MCF 10A (cell line): ENCODE measurements at regions not wholly inside any gene's neighbourhood (a gene's known extent, or its start where the extent isn't known, plus 50 kb on each side); places are given as distances from the start of the nearest gene placed in this dataset.

Experiments used
- BruUV-seq: library from RNA; stranded (reverse); fragments of 400-500 nt; replicated peaks from 2 replicates; lab custom pipeline; 2021; lab: Mats Ljungman, UMichigan
- CTCF ChIA-PET: fragments of 300-600 bp; sonication (Branson Sonifier 250); formaldehyde crosslinking; extraction: SDS; loops from one replicate; lab custom pipeline; 2021; ENCODE audit warnings: antibody characterized with exemption, inconsistent platforms; lab: Yijun Ruan, JAX
- POLR2A ChIA-PET: fragments of 300-600, 350-650 bp; sonication (Branson Sonifier 250); formaldehyde crosslinking; extraction: SDS; loops from one replicate; lab custom pipeline; 2020; ENCODE audit warnings: antibody characterized with exemption, inconsistent platforms; lab: Yijun Ruan, JAX
- DNase-seq: peaks from one replicate; pipeline ENCODE4 v3.0.0-alpha.2; 2018; ENCODE audit not compliant: unreplicated experiment
- H3K27ac Mint-ChIP-seq: one replicate; pipeline ENCODE4 v1.8.0; 2022; ENCODE audit warnings: mild to moderate bottlenecking, low read depth, mixed read lengths; ENCODE audit not compliant: unreplicated experiment
- H3K27me3 Mint-ChIP-seq: one replicate; pipeline ENCODE4 v1.8.0; 2022; ENCODE audit warnings: mixed read lengths; ENCODE audit not compliant: insufficient read depth, unreplicated experiment
- H3K36me3 Mint-ChIP-seq: one replicate; pipeline ENCODE4 v1.8.0; 2022; ENCODE audit warnings: mild to moderate bottlenecking, moderate library complexity, mixed read lengths; ENCODE audit not compliant: insufficient read depth, unreplicated experiment
- H3K4me1 Mint-ChIP-seq: one replicate; pipeline ENCODE4 v1.8.0; 2022; ENCODE audit warnings: mixed read lengths; ENCODE audit not compliant: insufficient read depth, unreplicated experiment
- H3K4me3 Mint-ChIP-seq: one replicate; pipeline ENCODE4 v1.8.0; 2022; ENCODE audit warnings: mild to moderate bottlenecking, moderate library complexity, mixed read lengths; ENCODE audit not compliant: unreplicated experiment
- H3K9me3 Mint-ChIP-seq: one replicate; pipeline ENCODE4 v1.8.0; 2022; ENCODE audit warnings: mixed read lengths; ENCODE audit not compliant: unreplicated experiment
- CTCF ChIP-seq: fragments of 200-600 bp; IDR thresholded peaks from one replicate; pipeline ENCODE4 v1.8.0; 2022; ENCODE audit warnings: antibody characterized with exemption, mild to moderate bottlenecking; ENCODE audit not compliant: unreplicated experiment
- intact Hi-C: fragments of 100-400 bp; cut with micrococcal nuclease; formaldehyde crosslinking; loops from 2 replicates; pipeline ENCODE4 v1.14.1; 2022

- no peak for TF ChIP-seq CTCF
- POLR2A ChIA-PET, result no interaction called here
- Mint-ChIP-seq H3K27ac (no peak overlapping the region), H3K4me3 (no peak overlapping the region), H3K36me3 (no peaks in the 10 kb centered on the region), H3K27me3 (peaks cover 50% of the 10 kb centered on the region), H3K4me1 (no peaks in the 10 kb centered on the region), H3K9me3 (peaks cover 7% of the 10 kb centered on the region)
- CTCF ChIA-PET, result interaction anchor here (1.2 kb wide), 1 partner anchor 70 kb away, joined by 3 read pairs; no protein-coding TSS in a partner anchor
- DNase-seq, result no peak
- no TSS peak for BruUV-seq
- intact Hi-C loops, result no loop called here
Measured at GRCh38 chr10:70973275-70973674, 84.9 kb upstream of the PCBD1 start.

GRCh38 chr10:70974351-70974901 is 86.1 kb upstream of the PCBD1 start:
- ChIA-PET CTCF (no interaction called here), POLR2A (no interaction called here)
- H3K4me3 Mint-ChIP-seq, result no peak overlapping the region
- H3K9me3 Mint-ChIP-seq, result peaks cover 7% of the 10 kb centered on the region
- DNase-seq, result peak; percentile 36
- no TSS peak for BruUV-seq
- no peaks in the 10 kb centered on the region for H3K36me3 Mint-ChIP-seq
- no peaks in the 10 kb centered on the region for H3K4me1 Mint-ChIP-seq
- no peak overlapping the region for H3K27ac Mint-ChIP-seq
- H3K27me3 Mint-ChIP-seq, result peaks cover 61% of the 10 kb centered on the region
- no peak for TF ChIP-seq CTCF
- intact Hi-C loops, result no loop called here

GRCh38 chr10:70974920-70975319 is 86.6 kb upstream of the PCBD1 start:
- intact Hi-C loops, result no loop called here
- no peak for TF ChIP-seq CTCF
- BruUV-seq, result no TSS peak
- Mint-ChIP-seq H3K27me3 (peaks cover 65% of the 10 kb centered on the region), H3K4me3 (no peak overlapping the region), H3K27ac (no peak overlapping the region), H3K36me3 (no peaks in the 10 kb centered on the region), H3K9me3 (peaks cover 7% of the 10 kb centered on the region), H3K4me1 (no peaks in the 10 kb centered on the region)
- CTCF ChIA-PET, result no interaction called here
- POLR2A ChIA-PET, result no interaction called here
- DNase-seq, result no peak

- H3K27ac Mint-ChIP-seq, result no peak overlapping the region
- no peak overlapping the region for H3K4me3 Mint-ChIP-seq
- no peaks in the 10 kb centered on the region for H3K4me1 Mint-ChIP-seq
- DNase-seq, result no peak
- ChIA-PET POLR2A (no interaction called here), CTCF (interaction anchor here (0.7 kb wide), 1 partner anchor 732 kb away, joined by 3 read pairs; no protein-coding TSS in a partner anchor)
- intact Hi-C loops, result no loop called here
- no peak for TF ChIP-seq CTCF
- H3K9me3 Mint-ChIP-seq, result peaks cover 7% of the 10 kb centered on the region
- peaks cover 66% of the 10 kb centered on the region for H3K27me3 Mint-ChIP-seq
- no TSS peak for BruUV-seq
- H3K36me3 Mint-ChIP-seq, result no peaks in the 10 kb centered on the region
Measured at GRCh38 chr10:70976063-70976695, 87.8 kb upstream of the PCBD1 start.
